ENCODE measurements at regions not wholly inside any gene's neighbourhood (a gene's known extent, or its start where the extent isn't known, plus 50 kb on each side); places are given as distances from the start of the nearest gene placed in this dataset.

- FAIRE-seq = no peak
- no peak for DNase-seq (ENCODE audit: low read depth, low spot score)
- no peaks in the 10 kb centered on the region for H3K79me2 ChIP-seq (ENCODE audit: control insufficient read depth, insufficient read depth, low read length)
- dilution Hi-C loops (cut with MboI; ENCODE audit: extremely low pct_ligation_motif_present, low sequenced_read_pairs) = no loop called here
- TF ChIP-seq EZH2 (IDR thresholded peaks at IDR 0.05; ENCODE audit: low read length) (no peak), CTCF (optimal IDR thresholded peaks at IDR 0.05 in 1 of 3, IDR thresholded peaks at IDR 0.05 in 1 of 3, conservative IDR thresholded peaks at IDR 0.05 in 1 of 3; ENCODE audit: extremely low read depth in 1 of 3, insufficient read depth in 2 of 3, low read length in 3 of 3) (no peak)
- H3K36me3 ChIP-seq (ENCODE audit: control insufficient read depth in 2 of 2, extremely low read depth in 1 of 2, insufficient read depth in 2 of 2, low read length in 2 of 2) = no peaks in the 10 kb centered on the region
- no peaks in the 10 kb centered on the region for H3K27me3 ChIP-seq (ENCODE audit: control insufficient read depth, extremely low read depth, insufficient read depth, low read length)
- no peak overlapping the region for H3K9ac ChIP-seq (ENCODE audit: control insufficient read depth, extremely low read depth, insufficient read depth, low read length)
- no peak overlapping the region for H3K27ac ChIP-seq (ENCODE audit: control insufficient read depth, insufficient read depth, low read length)
- H2AFZ ChIP-seq (ENCODE audit: control insufficient read depth, low read length) = no peak overlapping the region
- H4K20me1 ChIP-seq (ENCODE audit: control insufficient read depth, extremely low read depth, insufficient read depth, low read length) = no peaks in the 10 kb centered on the region
- no peak overlapping the region for H3K4me2 ChIP-seq (ENCODE audit: control insufficient read depth, extremely low read depth, insufficient read depth, low read depth, low read length)
- no peaks in the 10 kb centered on the region for H3K9me3 ChIP-seq (ENCODE audit: control insufficient read depth, low read depth, low read length)
- H3K9me1 ChIP-seq (ENCODE audit: control insufficient read depth, extremely low read depth, insufficient read depth, low read length) = no peaks in the 10 kb centered on the region
- no peaks in the 10 kb centered on the region for H3K4me1 ChIP-seq (ENCODE audit: control insufficient read depth, extremely low read depth, insufficient read depth, low read length)
- no peak overlapping the region for H3K4me3 ChIP-seq (ENCODE audit: control insufficient read depth in 2 of 3, extremely low read depth in 1 of 3, insufficient read depth in 2 of 3, low read depth in 1 of 3, low read length in 3 of 3)
Observed at GRCh38 chr5:162268694-162269481, 201.3 kb downstream of the GABRG2 start.

GRCh38 chr5:162272417-162272816 lies 204.8 kb downstream of the GABRG2 start:
- no peaks in the 10 kb centered on the region for H3K9me3 ChIP-seq (ENCODE audit: control insufficient read depth, low read depth, low read length)
- no peak overlapping the region for H3K9ac ChIP-seq (ENCODE audit: control insufficient read depth, extremely low read depth, insufficient read depth, low read length)
- H3K27ac ChIP-seq (ENCODE audit: control insufficient read depth, insufficient read depth, low read length) = no peak overlapping the region
- FAIRE-seq (no peak), DNase-seq (ENCODE audit: low read depth, low spot score) (no peak)
- no peaks in the 10 kb centered on the region for H3K9me1 ChIP-seq (ENCODE audit: control insufficient read depth, extremely low read depth, insufficient read depth, low read length)
- dilution Hi-C loops (cut with MboI; ENCODE audit: extremely low pct_ligation_motif_present, low sequenced_read_pairs) = no loop called here
- no peak overlapping the region for H2AFZ ChIP-seq (ENCODE audit: control insufficient read depth, low read length)
- no peaks in the 10 kb centered on the region for H3K4me1 ChIP-seq (ENCODE audit: control insufficient read depth, extremely low read depth, insufficient read depth, low read length)
- H3K79me2 ChIP-seq (ENCODE audit: control insufficient read depth, insufficient read depth, low read length) = no peaks in the 10 kb centered on the region
- no peaks in the 10 kb centered on the region for H3K27me3 ChIP-seq (ENCODE audit: control insufficient read depth, extremely low read depth, insufficient read depth, low read length)
- no peak overlapping the region for H3K4me3 ChIP-seq (ENCODE audit: control insufficient read depth in 2 of 3, extremely low read depth in 1 of 3, insufficient read depth in 2 of 3, low read depth in 1 of 3, low read length in 3 of 3)
- no peak overlapping the region for H3K4me2 ChIP-seq (ENCODE audit: control insufficient read depth, extremely low read depth, insufficient read depth, low read depth, low read length)
- TF ChIP-seq EZH2 (IDR thresholded peaks at IDR 0.05; ENCODE audit: low read length) (no peak), CTCF (optimal IDR thresholded peaks at IDR 0.05 in 1 of 3, IDR thresholded peaks at IDR 0.05 in 1 of 3, conservative IDR thresholded peaks at IDR 0.05 in 1 of 3; ENCODE audit: extremely low read depth in 1 of 3, insufficient read depth in 2 of 3, low read length in 3 of 3) (no peak)
- H4K20me1 ChIP-seq (ENCODE audit: control insufficient read depth, extremely low read depth, insufficient read depth, low read length) = no peaks in the 10 kb centered on the region
- no peaks in the 10 kb centered on the region for H3K36me3 ChIP-seq (ENCODE audit: control insufficient read depth in 2 of 2, extremely low read depth in 1 of 2, insufficient read depth in 2 of 2, low read length in 2 of 2)

Measured in keratinocyte (primary cell).